HepG2 (cell line): ENCODE measurements at regions not wholly inside any gene's neighbourhood (a gene's known extent, or its start where the extent isn't known, plus 50 kb on each side); places are given as distances from the start of the nearest gene placed in this dataset.
A peak's percentile ranks its signal among the peaks of the same experiment; 100 is the strongest.

Source experiments
- ELF1 ChIP-seq: sonication (generic); formaldehyde crosslinking; IDR thresholded peaks from 2 replicates; pipeline ENCODE4 v1.4.0; 2020; ENCODE audit warnings: missing genetic modification reagents
- FOSL2 ChIP-seq: sonication (generic); formaldehyde crosslinking; IDR thresholded peaks from 2 replicates; pipeline ENCODE4 v1.4.0; 2020; ENCODE audit warnings: missing genetic modification reagents
- FOXP1 ChIP-seq, 2 experiments: fragments of 450-650 bp in 1 of 2; IDR thresholded peaks; 2 replicates each; pipeline ENCODE4 v1.6.1; 2017 to 2018; ENCODE audit warnings: antibody characterized with exemption in 1 of 2
- GABPB1 ChIP-seq: IDR thresholded peaks from 2 replicates; pipeline ENCODE4 v1.6.1; 2016; ENCODE audit warnings: mild to moderate bottlenecking, missing genetic modification reagents, moderate library complexity, missing compliant biosample characterization
- HDAC2 ChIP-seq: sonication (generic); formaldehyde crosslinking; IDR thresholded peaks from 2 replicates; pipeline ENCODE4 v1.4.0; 2020; ENCODE audit warnings: missing genetic modification reagents
- JUN ChIP-seq: sonication (generic); formaldehyde crosslinking; IDR thresholded peaks from 2 replicates; pipeline ENCODE4 v1.4.0; 2020; ENCODE audit warnings: mild to moderate bottlenecking, missing genetic modification reagents
- MIER3 ChIP-seq: IDR thresholded peaks from 2 replicates; pipeline ENCODE4 v1.6.1; 2016; ENCODE audit warnings: missing compliant biosample characterization, borderline replicate concordance
- NFE2L1 ChIP-seq: sonication (generic); formaldehyde crosslinking; IDR thresholded peaks from 2 replicates; pipeline ENCODE4 v1.4.0; 2020; ENCODE audit warnings: missing genetic modification reagents, mild to moderate bottlenecking, borderline replicate concordance
- TAF1 ChIP-seq: sonication (generic); formaldehyde crosslinking; IDR thresholded peaks from 2 replicates; pipeline ENCODE4 v1.4.0; 2020; ENCODE audit warnings: missing genetic modification reagents
- TBX2 ChIP-seq: sonication (generic); formaldehyde crosslinking; IDR thresholded peaks from 2 replicates; pipeline ENCODE4 v1.5.0; 2020; ENCODE audit warnings: missing genetic modification reagents, mild to moderate bottlenecking, borderline replicate concordance
- TOE1 ChIP-seq: sonication (generic); formaldehyde crosslinking; IDR thresholded peaks from 2 replicates; pipeline ENCODE4 v1.4.0; 2020; ENCODE audit warnings: mild to moderate bottlenecking, missing genetic modification reagents
- ZFY ChIP-seq: sonication (generic); formaldehyde crosslinking; IDR thresholded peaks from 2 replicates; pipeline ENCODE4 v1.4.0; 2020; ENCODE audit warnings: missing genetic modification reagents
- ZNF670 ChIP-seq: sonication (generic); formaldehyde crosslinking; IDR thresholded peaks from 2 replicates; pipeline ENCODE4 v1.8.0; 2022; ENCODE audit warnings: mild to moderate bottlenecking, missing genetic modification reagents, borderline replicate concordance
- ZNF792 ChIP-seq: IDR thresholded peaks from 2 replicates; pipeline ENCODE4 v1.6.1; 2016
- ZSCAN9 ChIP-seq: IDR thresholded peaks from 2 replicates; pipeline ENCODE4 v1.6.1; 2016; ENCODE audit warnings: borderline replicate concordance
- TF ChIP-seq, protein P1 (sequence below): sonication (generic); formaldehyde crosslinking; IDR thresholded peaks from 2 replicates; pipeline ENCODE4 v1.4.0; 2020; ENCODE audit warnings: missing genetic modification reagents
- TF ChIP-seq, protein P2 (sequence below): sonication (generic); formaldehyde crosslinking; IDR thresholded peaks from 2 replicates; pipeline ENCODE4 v1.5.1; 2020; ENCODE audit warnings: missing genetic modification reagents, mild to moderate bottlenecking, borderline replicate concordance
- TF ChIP-seq, protein P3 (sequence below): sonication (generic); formaldehyde crosslinking; IDR thresholded peaks from 2 replicates; pipeline ENCODE4 v1.5.1; 2020; ENCODE audit warnings: mild to moderate bottlenecking, moderate library complexity, missing genetic modification reagents
- TF ChIP-seq, protein P4 (sequence below): sonication (generic); formaldehyde crosslinking; IDR thresholded peaks from 2 replicates; pipeline ENCODE4 v1.4.0; 2020; ENCODE audit warnings: missing genetic modification reagents, borderline replicate concordance

DNA sequence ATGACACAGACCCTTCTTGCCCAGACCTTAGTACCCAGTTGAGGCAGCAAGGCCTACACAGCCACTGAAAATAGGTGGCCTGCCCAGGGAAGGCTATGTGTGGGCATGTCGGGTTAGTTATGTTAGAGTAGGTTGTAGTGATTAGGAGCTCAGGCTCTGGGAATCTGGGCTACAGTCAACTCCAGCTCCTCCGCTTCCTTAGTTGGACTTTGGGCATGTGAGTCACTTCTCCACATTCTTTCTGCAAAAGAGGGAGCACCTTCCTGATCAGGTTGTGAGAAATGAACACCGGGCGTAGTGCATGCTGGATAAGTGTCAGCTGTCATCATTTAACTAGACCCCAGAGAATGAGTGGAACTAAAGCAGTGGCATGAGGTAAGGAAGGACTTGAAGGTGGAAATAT, 64.8 kb downstream of the ARHGAP35 start (continued):
- TF ChIP-seq, protein P1, sequence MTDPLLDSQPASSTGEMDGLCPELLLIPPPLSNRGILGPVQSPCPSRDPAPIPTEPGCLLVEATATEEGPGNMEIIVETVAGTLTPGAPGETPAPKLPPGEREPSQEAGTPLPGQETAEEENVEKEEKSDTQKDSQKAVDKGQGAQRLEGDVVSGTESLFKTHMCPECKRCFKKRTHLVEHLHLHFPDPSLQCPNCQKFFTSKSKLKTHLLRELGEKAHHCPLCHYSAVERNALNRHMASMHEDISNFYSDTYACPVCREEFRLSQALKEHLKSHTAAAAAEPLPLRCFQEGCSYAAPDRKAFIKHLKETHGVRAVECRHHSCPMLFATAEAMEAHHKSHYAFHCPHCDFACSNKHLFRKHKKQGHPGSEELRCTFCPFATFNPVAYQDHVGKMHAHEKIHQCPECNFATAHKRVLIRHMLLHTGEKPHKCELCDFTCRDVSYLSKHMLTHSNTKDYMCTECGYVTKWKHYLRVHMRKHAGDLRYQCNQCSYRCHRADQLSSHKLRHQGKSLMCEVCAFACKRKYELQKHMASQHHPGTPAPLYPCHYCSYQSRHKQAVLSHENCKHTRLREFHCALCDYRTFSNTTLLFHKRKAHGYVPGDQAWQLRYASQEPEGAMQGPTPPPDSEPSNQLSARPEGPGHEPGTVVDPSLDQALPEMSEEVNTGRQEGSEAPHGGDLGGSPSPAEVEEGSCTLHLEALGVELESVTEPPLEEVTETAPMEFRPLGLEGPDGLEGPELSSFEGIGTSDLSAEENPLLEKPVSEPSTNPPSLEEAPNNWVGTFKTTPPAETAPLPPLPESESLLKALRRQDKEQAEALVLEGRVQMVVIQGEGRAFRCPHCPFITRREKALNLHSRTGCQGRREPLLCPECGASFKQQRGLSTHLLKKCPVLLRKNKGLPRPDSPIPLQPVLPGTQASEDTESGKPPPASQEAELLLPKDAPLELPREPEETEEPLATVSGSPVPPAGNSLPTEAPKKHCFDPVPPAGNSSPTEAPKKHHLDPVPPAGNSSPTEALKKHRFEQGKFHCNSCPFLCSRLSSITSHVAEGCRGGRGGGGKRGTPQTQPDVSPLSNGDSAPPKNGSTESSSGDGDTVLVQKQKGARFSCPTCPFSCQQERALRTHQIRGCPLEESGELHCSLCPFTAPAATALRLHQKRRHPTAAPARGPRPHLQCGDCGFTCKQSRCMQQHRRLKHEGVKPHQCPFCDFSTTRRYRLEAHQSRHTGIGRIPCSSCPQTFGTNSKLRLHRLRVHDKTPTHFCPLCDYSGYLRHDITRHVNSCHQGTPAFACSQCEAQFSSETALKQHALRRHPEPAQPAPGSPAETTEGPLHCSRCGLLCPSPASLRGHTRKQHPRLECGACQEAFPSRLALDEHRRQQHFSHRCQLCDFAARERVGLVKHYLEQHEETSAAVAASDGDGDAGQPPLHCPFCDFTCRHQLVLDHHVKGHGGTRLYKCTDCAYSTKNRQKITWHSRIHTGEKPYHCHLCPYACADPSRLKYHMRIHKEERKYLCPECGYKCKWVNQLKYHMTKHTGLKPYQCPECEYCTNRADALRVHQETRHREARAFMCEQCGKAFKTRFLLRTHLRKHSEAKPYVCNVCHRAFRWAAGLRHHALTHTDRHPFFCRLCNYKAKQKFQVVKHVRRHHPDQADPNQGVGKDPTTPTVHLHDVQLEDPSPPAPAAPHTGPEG (CRISPR knock-in tag): no peak
- TF ChIP-seq TBX2 (CRISPR knock-in tag): 0 out of 2 replicates have a peak, but pooled peaks have one; percentile 30
- no peak for TF ChIP-seq ZNF670 (CRISPR knock-in tag)
- peak; percentile 53; the same call in 1 of the 2 replicates for TF ChIP-seq ELF1
- TF ChIP-seq, protein P2, sequence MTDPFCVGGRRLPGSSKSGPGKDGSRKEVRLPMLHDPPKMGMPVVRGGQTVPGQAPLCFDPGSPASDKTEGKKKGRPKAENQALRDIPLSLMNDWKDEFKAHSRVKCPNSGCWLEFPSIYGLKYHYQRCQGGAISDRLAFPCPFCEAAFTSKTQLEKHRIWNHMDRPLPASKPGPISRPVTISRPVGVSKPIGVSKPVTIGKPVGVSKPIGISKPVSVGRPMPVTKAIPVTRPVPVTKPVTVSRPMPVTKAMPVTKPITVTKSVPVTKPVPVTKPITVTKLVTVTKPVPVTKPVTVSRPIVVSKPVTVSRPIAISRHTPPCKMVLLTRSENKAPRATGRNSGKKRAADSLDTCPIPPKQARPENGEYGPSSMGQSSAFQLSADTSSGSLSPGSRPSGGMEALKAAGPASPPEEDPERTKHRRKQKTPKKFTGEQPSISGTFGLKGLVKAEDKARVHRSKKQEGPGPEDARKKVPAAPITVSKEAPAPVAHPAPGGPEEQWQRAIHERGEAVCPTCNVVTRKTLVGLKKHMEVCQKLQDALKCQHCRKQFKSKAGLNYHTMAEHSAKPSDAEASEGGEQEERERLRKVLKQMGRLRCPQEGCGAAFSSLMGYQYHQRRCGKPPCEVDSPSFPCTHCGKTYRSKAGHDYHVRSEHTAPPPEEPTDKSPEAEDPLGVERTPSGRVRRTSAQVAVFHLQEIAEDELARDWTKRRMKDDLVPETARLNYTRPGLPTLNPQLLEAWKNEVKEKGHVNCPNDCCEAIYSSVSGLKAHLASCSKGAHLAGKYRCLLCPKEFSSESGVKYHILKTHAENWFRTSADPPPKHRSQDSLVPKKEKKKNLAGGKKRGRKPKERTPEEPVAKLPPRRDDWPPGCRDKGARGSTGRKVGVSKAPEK (CRISPR knock-in tag): no peak
- peak; percentile 61; the same call in 1 of the 2 replicates for TF ChIP-seq HDAC2
- no peak; the same call in 1 of the 2 replicates for TF ChIP-seq ZNF792 (CRISPR knock-in tag)
- 0 out of 2 replicates have a peak, but pooled peaks have one; percentile 36 for TF ChIP-seq MIER3
- TF ChIP-seq FOXP1 (IDR thresholded peaks at IDR 0.05): no peak
- 0 out of 2 replicates have a peak, but pooled peaks have one; percentile 18 for TF ChIP-seq FOXP1 (CRISPR knock-in tag; IDR thresholded peaks at IDR 0.05)
- TF ChIP-seq, protein P3, sequence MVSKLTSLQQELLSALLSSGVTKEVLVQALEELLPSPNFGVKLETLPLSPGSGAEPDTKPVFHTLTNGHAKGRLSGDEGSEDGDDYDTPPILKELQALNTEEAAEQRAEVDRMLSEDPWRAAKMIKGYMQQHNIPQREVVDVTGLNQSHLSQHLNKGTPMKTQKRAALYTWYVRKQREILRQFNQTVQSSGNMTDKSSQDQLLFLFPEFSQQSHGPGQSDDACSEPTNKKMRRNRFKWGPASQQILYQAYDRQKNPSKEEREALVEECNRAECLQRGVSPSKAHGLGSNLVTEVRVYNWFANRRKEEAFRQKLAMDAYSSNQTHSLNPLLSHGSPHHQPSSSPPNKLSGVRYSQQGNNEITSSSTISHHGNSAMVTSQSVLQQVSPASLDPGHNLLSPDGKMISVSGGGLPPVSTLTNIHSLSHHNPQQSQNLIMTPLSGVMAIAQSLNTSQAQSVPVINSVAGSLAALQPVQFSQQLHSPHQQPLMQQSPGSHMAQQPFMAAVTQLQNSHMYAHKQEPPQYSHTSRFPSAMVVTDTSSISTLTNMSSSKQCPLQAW (CRISPR knock-in tag): peak; percentile 62
- TF ChIP-seq JUN (CRISPR knock-in tag): no peak
- peak; percentile 40; the same call in 1 of the 2 replicates for TF ChIP-seq ZFY (CRISPR knock-in tag)
- no peak for TF ChIP-seq NFE2L1 (CRISPR knock-in tag)
- TF ChIP-seq TOE1 (CRISPR knock-in tag): no peak
- TF ChIP-seq ZSCAN9: 0 out of 2 replicates have a peak, but pooled peaks have one; percentile 23
- no peak for TF ChIP-seq GABPB1 (CRISPR knock-in tag)
- TF ChIP-seq, protein P4, sequence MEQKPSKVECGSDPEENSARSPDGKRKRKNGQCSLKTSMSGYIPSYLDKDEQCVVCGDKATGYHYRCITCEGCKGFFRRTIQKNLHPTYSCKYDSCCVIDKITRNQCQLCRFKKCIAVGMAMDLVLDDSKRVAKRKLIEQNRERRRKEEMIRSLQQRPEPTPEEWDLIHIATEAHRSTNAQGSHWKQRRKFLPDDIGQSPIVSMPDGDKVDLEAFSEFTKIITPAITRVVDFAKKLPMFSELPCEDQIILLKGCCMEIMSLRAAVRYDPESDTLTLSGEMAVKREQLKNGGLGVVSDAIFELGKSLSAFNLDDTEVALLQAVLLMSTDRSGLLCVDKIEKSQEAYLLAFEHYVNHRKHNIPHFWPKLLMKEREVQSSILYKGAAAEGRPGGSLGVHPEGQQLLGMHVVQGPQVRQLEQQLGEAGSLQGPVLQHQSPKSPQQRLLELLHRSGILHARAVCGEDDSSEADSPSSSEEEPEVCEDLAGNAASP: 0 out of 2 replicates have a peak, but pooled peaks have one; percentile 9
- no peak for TF ChIP-seq TAF1
- TF ChIP-seq FOSL2 (CRISPR knock-in tag): peak; percentile 98
